GM19463 (cell line): ENCODE measurements at regions not wholly inside any gene's neighbourhood (a gene's known extent, or its start where the extent isn't known, plus 50 kb on each side); places are given as distances from the start of the nearest gene placed in this dataset.
"Not testable (repeated sequence)": the region's sequence is repeated elsewhere in the genome, so short reads cannot be mapped to it uniquely, and the experiment has no call there.

ENCODE experiments used
- ATAC-seq: cut with Tn5 transposase; IDR thresholded peaks from one replicate; pipeline ENCODE4 v1.9.1; 2021; ENCODE audit warnings: mild to moderate bottlenecking, moderate library complexity; ENCODE audit not compliant: unreplicated experiment

GRCh38 chr2:196515608-196516007, 123.9 kb upstream of the CCDC150 start:
- no peak for ATAC-seq

DNA sequence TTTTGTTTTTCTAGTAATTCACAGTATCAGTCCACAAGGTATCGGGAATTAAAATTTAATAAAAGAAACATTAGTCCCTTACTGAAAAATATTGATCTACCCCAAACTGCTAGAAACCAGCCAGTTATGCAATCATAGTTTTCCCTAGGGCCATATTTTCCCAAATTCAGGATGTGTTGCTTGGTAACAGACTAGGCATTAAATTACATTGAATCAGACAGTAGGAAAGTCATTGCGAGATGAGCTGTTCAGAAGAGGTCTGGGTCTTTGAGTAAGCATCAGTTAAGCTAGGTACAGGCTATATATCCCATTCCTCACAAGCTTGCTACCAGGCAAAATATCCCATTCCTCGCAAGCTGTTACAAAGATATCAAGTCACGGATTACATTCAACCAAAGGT, 123.0 kb upstream of the CCDC150 start:
- ATAC-seq: no peak

DNA sequence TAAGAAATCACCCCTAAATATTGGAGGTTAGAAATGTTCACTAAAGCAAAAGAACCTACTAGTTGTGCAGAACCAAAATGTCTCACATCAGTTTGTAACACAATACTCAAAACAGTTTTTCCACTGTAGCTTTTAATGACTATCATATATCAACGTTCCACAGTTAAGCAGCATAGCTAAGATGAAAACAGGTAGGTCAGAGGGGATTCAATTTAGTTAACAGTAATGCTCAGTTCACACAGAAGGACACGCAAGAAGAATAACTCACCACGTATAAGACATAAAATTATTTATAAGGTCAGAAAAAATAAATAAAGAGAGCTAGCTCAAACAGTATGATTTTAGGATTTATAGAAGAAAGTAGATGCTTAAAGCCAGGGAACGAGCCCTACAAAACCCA, 118.9 kb upstream of the CCDC150 start:
- no peak for ATAC-seq

DNA sequence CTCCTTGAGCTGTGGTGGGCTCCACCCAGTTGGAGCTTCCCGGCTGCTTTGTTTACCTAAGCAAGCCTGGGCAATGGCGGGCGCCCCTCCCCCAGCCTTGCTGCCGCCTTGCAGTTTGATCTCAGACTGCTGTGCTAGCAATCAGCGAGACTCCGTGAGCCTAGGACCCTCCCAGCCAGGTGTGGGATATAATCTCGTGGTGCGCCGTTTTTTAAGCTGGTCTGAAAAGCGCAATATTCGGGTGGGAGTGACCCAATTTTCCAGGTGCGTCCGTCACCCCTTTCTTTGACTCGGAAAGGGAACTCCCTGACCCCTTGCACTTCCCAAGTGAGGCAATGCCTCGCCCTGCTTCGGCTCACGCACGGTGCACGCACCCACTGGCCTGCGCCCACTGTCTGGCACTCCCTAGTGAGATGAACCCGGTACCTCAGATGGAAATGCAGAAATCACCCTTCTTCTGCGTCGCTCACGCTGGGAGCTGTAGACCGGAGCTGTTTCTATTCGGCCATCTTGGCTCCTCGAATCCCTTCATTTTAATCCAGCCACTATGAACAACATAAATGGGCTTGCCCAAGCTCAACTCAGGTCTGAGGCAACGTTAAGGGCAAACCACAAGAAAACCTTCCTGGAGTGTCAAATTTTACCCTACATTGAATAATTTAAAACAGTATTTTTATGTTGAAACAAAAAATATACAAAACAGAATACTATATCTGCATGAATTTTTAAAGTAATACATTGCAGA, 112.4 kb upstream of the CCDC150 start:
- not testable (repeated sequence) for ATAC-seq

- ATAC-seq: no peak
These were observed 110.9 kb upstream of the CCDC150 start for GRCh38 chr2:196528486-196529223.

GRCh38 chr2:196530910-196531309, 108.6 kb upstream of the CCDC150 start:
- no peak for ATAC-seq

DNA sequence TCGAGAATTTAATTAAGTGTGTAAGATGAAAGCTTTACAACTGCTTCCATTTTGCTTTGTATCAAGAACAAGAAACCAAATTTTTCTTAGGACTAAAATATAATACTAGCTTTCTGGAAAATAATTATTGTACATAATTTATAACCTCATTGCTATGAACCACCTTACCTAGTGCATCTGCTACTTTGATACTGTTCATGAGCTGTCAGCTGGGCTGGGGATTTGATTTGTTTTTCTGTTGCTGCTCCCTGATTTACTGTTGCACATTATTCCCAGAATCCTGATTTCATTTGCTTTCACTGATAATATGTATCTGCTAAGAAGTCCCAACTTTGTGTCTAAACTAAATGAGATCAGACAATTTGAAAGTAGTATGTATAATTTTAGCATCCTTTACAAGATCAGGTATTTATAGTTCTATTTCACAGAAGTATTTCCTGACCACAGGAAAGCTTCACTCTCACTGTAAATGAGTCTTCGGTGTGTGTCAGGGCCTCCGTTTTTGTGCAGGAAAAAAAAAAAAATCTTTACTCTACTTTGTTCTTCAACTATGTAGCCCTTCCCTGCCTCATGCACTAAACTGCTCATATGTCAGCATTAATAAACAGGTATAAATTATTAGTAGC, 105.6 kb upstream of the CCDC150 start:
- no peak for ATAC-seq

GRCh38 chr2:196534495-196534894, 105.0 kb upstream of the CCDC150 start:
- no peak for ATAC-seq

DNA sequence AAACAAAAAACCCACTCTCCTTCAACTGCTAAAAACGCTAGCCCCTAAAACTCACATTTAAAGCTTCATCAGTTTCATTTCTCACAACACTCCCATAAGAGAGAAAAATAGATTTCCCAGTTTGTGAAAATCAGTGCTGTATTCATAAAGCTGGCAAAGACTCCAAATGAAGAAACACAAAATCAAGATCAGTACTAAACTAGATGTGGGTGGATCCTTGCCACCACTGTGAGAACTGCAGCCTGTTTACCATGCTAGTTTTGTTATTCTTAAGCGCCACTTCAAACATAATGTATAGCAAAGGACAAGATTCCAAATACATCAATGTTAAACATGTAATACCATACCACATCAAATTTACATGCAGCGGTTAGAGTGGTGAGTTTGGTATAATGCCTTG, 104.5 kb upstream of the CCDC150 start:
- no peak for ATAC-seq

- ATAC-seq: no peak
These were observed 103.8 kb upstream of the CCDC150 start for GRCh38 chr2:196535742-196536141.

DNA sequence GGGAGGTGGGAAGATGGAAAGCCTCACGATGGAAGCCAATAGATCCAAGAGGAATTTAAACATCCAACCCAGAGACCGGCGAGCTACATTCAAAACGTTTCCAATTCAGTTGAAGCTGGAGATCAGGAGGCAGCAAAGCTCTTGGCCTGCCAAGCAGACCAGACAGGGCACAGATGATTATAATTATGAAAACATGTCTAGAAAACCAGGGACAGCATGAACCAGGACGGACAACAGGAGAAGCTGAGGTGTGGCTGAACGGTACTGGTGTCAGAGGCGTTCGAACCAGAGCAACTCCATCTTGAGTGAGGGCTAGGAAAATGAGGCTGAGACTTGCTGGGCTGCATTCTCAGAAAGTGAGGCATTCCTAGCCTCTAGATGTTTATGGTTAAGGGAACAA, 102.2 kb upstream of the CCDC150 start:
- ATAC-seq: no peak

DNA sequence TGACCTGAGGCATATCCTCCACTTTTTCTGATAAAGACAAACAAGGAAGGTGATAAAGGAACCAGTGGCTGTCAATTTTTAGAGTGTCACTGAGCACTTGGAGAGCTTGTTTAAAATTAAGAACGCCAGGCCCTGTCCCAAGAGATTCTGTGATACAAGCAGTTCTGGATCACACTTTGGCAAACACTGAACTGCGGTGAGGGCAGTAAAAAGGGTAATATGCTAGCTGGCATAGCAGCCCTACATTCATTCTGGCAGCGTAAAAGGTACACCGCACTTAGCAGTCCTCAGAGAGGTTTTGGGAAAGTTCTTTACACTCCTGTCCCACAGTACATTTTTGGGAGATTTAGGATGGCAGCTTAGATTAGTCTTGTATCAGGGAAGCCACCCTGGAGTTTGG, 101.3 kb upstream of the CCDC150 start:
- no peak for ATAC-seq

DNA sequence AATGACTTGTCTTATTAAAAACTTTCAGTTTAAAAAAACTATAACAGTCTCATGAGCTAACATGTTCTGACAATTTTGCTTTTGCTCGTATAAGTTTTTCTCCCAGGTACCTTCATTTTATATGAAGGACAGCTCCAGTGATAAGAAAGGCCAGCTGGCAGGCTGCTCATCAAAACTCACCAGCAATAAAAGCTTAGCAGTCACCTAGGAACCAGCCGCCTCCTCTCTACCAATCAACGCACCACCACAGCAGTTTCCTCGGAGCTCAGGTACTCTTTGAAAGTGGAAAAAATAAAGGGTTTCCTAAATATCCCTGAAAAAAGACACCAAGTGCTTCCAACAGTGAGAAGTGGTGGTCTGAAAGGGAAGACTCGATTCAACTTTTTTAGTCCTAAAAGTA, 100.9 kb upstream of the CCDC150 start:
- ATAC-seq: no peak

DNA sequence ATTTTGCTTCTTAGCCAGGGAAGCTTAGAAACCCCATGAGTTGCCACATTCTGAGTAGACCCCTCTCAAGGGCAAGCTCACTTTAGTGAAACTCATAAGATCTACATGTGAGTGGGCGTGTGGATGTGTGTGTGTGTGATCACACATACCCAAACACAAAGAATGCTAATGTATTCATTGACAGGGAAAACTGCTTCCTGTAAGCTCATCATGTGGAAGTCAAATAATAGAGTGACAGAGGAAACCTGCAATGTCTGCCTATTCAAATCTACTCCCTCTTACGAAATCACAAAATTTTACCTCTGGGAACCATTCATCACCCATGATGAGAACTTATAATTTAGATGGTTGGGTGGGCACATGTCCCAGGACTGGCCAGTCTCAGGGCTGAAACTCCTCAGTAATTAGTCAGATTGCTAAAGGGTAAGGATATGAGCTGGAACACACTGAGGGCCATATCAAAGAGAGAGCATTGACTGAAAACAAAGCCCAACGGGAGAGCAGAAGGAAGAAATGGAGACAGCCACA, 94.5 kb upstream of the CCDC150 start:
- no peak for ATAC-seq

DNA sequence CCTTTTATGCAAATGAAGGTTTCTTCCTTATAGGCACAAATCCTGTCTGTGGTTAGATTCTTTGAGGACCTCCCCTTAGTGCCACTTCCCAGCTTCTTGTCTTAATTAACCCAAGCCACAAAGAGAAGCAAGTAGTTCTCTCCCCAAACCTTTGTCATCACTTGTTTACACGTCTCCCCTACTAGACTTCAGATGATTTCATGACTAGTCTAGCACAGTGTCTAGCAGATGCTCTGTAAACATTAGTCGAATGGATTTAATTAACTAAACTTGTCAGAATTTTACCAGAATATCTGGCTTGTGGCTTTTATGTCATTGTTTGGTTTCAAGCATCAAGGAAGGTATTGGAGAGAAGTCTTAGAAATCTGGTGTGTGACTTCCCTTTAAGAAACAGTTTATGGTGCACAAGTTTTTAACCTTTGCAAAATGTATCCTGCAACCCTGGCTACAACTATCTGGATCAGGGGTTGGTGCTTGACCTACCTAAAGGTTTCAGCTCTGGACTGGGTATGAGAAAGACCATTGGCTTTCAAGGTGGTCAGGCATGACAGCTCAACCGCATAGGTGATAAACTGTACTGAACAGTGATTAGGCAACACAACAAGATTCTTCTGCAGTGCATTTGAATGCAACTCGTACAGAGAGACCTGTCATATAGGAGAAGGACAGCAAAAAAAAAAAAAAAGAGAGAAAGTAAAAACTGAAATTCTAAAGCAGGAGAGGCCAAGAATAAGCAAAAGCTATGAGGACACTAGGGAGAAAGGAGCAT, 93.2 kb upstream of the CCDC150 start:
- ATAC-seq: no peak

DNA sequence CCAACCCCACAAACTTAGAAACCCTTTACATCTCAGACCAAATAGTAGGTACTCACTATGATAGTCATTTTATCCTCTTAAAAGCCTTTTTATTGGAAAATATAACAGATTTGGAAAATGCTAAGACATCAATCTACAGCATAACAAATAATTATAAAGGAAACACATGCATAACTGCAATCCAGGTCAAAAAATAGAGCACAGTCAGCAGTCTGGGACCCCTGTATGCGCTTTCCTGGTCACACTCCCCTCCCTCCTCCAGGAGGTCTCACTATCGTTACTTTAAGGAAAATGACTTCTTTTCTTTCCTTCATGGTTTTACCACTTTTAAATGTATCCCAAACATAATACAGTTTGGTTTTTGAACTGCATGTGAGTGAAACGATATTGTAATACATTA, 90.5 kb upstream of the CCDC150 start:
- ATAC-seq: no peak

GRCh38 chr2:196551014-196551413, 88.5 kb upstream of the CCDC150 start:
- no peak for ATAC-seq

- ATAC-seq: no peak
These were observed 84.4 kb upstream of the CCDC150 start for GRCh38 chr2:196555161-196555560.

GRCh38 chr2:196555726-196556125, 83.8 kb upstream of the CCDC150 start:
- ATAC-seq: no peak

DNA sequence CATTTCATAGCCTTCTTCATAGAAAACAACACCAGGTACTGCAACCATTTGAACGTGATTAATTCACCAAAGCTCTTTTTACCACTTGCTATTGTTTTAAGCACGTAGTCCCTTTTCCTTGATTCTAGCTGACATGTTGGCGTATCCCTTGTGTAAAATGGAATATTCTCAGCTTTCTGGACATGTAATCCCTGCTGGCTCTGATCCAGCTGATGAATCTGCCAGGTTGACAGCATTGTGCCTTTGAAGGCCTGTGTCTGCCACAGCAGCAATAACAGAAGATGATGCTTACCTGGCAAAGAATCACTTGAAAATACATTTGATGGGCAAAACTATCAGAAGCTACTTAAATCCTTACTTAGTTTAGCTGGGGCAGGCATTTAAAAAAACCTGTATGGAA, 81.0 kb upstream of the CCDC150 start:
- ATAC-seq: no peak

GRCh38 chr2:196563876-196564275, 75.6 kb upstream of the CCDC150 start:
- no peak for ATAC-seq
